B cell (primary cell): ENCODE measurements at regions not wholly inside any gene's neighbourhood (a gene's known extent, or its start where the extent isn't known, plus 50 kb on each side); places are given as distances from the start of the nearest gene placed in this dataset.

Experiments
- ATAC-seq: fragments of 200-7000 bp; cut with Tn5 transposase; one replicate; pipeline ENCODE4 v1.10.0; 2021; ENCODE audit warnings: low read depth, mild to moderate bottlenecking, moderate number of reproducible peaks, moderate library complexity
- CTCF ChIA-PET: fragments of 350-600 bp; sonication (Branson Sonifier 250); formaldehyde crosslinking; loops from one replicate; lab custom pipeline; 2021; ENCODE audit warnings: antibody characterized with exemption, inconsistent platforms; lab: Charles Lee
- POLR2A ChIA-PET: fragments of 350-600 bp; sonication (Branson Sonifier 250); formaldehyde crosslinking; loops from one replicate; lab custom pipeline; 2021; ENCODE audit warnings: antibody characterized with exemption; lab: Charles Lee
- DNase-seq: peaks from one replicate; pipeline ENCODE4 v3.0.0; 2013
- H2AFZ ChIP-seq: 2 replicates; pipeline ENCODE4 v1.6.1; 2012; ENCODE audit warnings: mild to moderate bottlenecking, low read depth, low read length; ENCODE audit not compliant: insufficient read depth, poor library complexity, severe bottlenecking
- H3K27ac ChIP-seq, 2 donors: 1 replicate in 1 of 2; 2 replicates in 1 of 2; pipeline ENCODE4 v1.5.1; 2012 to 2013; ENCODE audit warnings: low read length in 2 of 2, mild to moderate bottlenecking in 2 of 2, moderate library complexity in 1 of 2
- H3K27me3 ChIP-seq, 4 experiments: fragments of 200-600 bp in 1 of 4; sonication (generic) in 1 of 4; replicated peaks in 1 of 4; 1 replicate in 2 of 4; 2 replicates in 2 of 4; pipeline versions ENCODE4 v1.6.1 to v1.7.0; 2013 to 2016; ENCODE audit warnings: low read length in 3 of 4, mild to moderate bottlenecking in 2 of 4, mixed read lengths in 1 of 4, moderate library complexity in 1 of 4; ENCODE audit not compliant: insufficient read depth in 4 of 4, control insufficient read depth in 3 of 4; ENCODE audit errors: control extremely low read depth in 1 of 4
- H3K36me3 ChIP-seq, 2 experiments: replicated peaks in 1 of 2; 1 replicate in 1 of 2; 2 replicates in 1 of 2; pipeline versions ENCODE4 v1.6.1 to v1.7.1; 2013; ENCODE audit warnings: low read length in 1 of 2; ENCODE audit not compliant: insufficient read depth in 2 of 2, control insufficient read depth in 1 of 2; ENCODE audit errors: control extremely low read depth in 1 of 2, extremely low read depth in 1 of 2
- H3K4me1 ChIP-seq, 2 donors: fragments of 200-600 bp in 1 of 2; sonication (generic) in 1 of 2; 1 replicate in 1 of 2; 2 replicates in 1 of 2; pipeline versions ENCODE4 v1.5.1 to v1.6.1; 2013 to 2017; ENCODE audit warnings: low read length in 2 of 2; ENCODE audit not compliant: control insufficient read depth in 2 of 2, insufficient read depth in 2 of 2
- H3K4me2 ChIP-seq: replicated peaks from 2 replicates; pipeline ENCODE3; 2012; ENCODE audit warnings: mild to moderate bottlenecking, low read depth, low read length; ENCODE audit not compliant: poor library complexity, severe bottlenecking
- H3K4me3 ChIP-seq, 5 experiments: fragments of 200-600 bp in 1 of 5; sonication (generic) in 1 of 5; 1 replicate in 3 of 5; 2 replicates in 2 of 5; pipeline versions ENCODE4 v1.5.1 to v1.7.0; 2011 to 2016; ENCODE audit warnings: low read length in 4 of 5, mild to moderate bottlenecking in 4 of 5, low read depth in 2 of 5, control low read depth in 1 of 5, moderate library complexity in 1 of 5; ENCODE audit not compliant: insufficient read depth in 1 of 5; ENCODE audit errors: control extremely low read depth in 1 of 5, extremely low read depth in 1 of 5
- H3K79me2 ChIP-seq: fragments of 200-600 bp; sonication (generic); one replicate; pipeline ENCODE4 v1.6.0; 2016; ENCODE audit warnings: low read length; ENCODE audit not compliant: control insufficient read depth, insufficient read depth
- H3K9ac ChIP-seq: fragments of 200-600 bp; sonication (generic); 2 replicates; pipeline ENCODE4 v1.6.1; 2017; ENCODE audit warnings: mild to moderate bottlenecking, low read length, moderate library complexity
- H3K9me3 ChIP-seq, 3 donors: one replicate each; pipeline versions ENCODE4 v1.6.1 to v1.7.1; 2013; ENCODE audit warnings: low read length in 2 of 3; ENCODE audit not compliant: control insufficient read depth in 2 of 3, insufficient read depth in 1 of 3; ENCODE audit errors: control extremely low read depth in 1 of 3
- H4K20me1 ChIP-seq: 2 replicates; pipeline ENCODE4 v1.6.0; 2012; ENCODE audit warnings: mild to moderate bottlenecking, low read length; ENCODE audit not compliant: insufficient read depth, control insufficient read depth, poor library complexity, severe bottlenecking
- H3K27ac Mint-ChIP-seq: one replicate; pipeline ENCODE4 v1.8.0; 2021; ENCODE audit warnings: mixed read lengths
- H3K27me3 Mint-ChIP-seq: one replicate; pipeline ENCODE4 v1.8.0; 2021; ENCODE audit warnings: mixed read lengths
- H3K4me1 Mint-ChIP-seq: one replicate; pipeline ENCODE4 v1.8.0; 2021; ENCODE audit warnings: mixed read lengths
- H3K4me3 Mint-ChIP-seq: one replicate; pipeline ENCODE4 v1.8.0; 2021; ENCODE audit warnings: mixed read lengths
- H3K9me3 Mint-ChIP-seq: one replicate; pipeline ENCODE4 v1.8.0; 2022; ENCODE audit warnings: mixed read lengths; ENCODE audit not compliant: insufficient read depth
- EZH2 ChIP-seq: IDR thresholded peaks from 2 replicates; pipeline ENCODE4 v1.6.1; 2012; ENCODE audit warnings: borderline replicate concordance, low read depth, mild to moderate bottlenecking, moderate library complexity, low read length; ENCODE audit not compliant: insufficient read depth, poor library complexity, severe bottlenecking
- WGBS: methylation state at CpG from one replicate; pipeline ENCODE4 v1.1.5; 2013; ENCODE audit warnings: missing lambda C conversion rate; ENCODE audit not compliant: insufficient coverage; 5-methylcytosine and 5-hydroxymethylcytosine counted together
- intact Hi-C: fragments of 100-400 bp; cut with micrococcal nuclease; formaldehyde crosslinking; loops from one replicate; pipeline ENCODE4 v1.10.0; 2022
- TF ChIP-seq, protein P1 (sequence below): fragments of 200-600 bp; IDR thresholded peaks from one replicate; pipeline ENCODE4 v1.8.0; 2022; ENCODE audit warnings: antibody characterized with exemption, mild to moderate bottlenecking

- Histone ChIP-seq H3K4me1 (no peaks in the 10 kb centered on the region), H3K36me3 (no peaks in the 10 kb centered on the region), H3K9me3 (peaks cover 0 to 3% (median 0%) of the 10 kb centered on the region in 3 donors), H3K4me2 (no peak overlapping the region), H4K20me1 (no peaks in the 10 kb centered on the region), H2AFZ (no peak overlapping the region), H3K4me3 (no peak overlapping the region), H3K27ac (no peak overlapping the region), H3K27me3 (no peaks in the 10 kb centered on the region), H3K9ac (no peak overlapping the region), H3K79me2 (no peaks in the 10 kb centered on the region)
- peaks cover 2% of the 10 kb centered on the region for H3K4me1 Mint-ChIP-seq
- no peaks in the 10 kb centered on the region for H3K9me3 Mint-ChIP-seq
- no peak overlapping the region for H3K4me3 Mint-ChIP-seq
- ChIA-PET CTCF (no interaction called here), POLR2A (no interaction called here)
- H3K27ac Mint-ChIP-seq: no peak overlapping the region
- 57% methylated on average over 2 of the region's 5 CpGs for WGBS
- ATAC-seq: no peak
- intact Hi-C loops: no loop called here
- H3K27me3 Mint-ChIP-seq: peaks cover 2% of the 10 kb centered on the region
- no peak for DNase-seq
- TF ChIP-seq EZH2: no peak
- TF ChIP-seq, protein P1, sequence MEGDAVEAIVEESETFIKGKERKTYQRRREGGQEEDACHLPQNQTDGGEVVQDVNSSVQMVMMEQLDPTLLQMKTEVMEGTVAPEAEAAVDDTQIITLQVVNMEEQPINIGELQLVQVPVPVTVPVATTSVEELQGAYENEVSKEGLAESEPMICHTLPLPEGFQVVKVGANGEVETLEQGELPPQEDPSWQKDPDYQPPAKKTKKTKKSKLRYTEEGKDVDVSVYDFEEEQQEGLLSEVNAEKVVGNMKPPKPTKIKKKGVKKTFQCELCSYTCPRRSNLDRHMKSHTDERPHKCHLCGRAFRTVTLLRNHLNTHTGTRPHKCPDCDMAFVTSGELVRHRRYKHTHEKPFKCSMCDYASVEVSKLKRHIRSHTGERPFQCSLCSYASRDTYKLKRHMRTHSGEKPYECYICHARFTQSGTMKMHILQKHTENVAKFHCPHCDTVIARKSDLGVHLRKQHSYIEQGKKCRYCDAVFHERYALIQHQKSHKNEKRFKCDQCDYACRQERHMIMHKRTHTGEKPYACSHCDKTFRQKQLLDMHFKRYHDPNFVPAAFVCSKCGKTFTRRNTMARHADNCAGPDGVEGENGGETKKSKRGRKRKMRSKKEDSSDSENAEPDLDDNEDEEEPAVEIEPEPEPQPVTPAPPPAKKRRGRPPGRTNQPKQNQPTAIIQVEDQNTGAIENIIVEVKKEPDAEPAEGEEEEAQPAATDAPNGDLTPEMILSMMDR: no peak
Observed at GRCh38 chr1:193516755-193517388, 330.5 kb upstream of the B3GALT2 start.

- Histone ChIP-seq H3K27me3 (no peaks in the 10 kb centered on the region), H3K9ac (no peak overlapping the region), H3K36me3 (no peaks in the 10 kb centered on the region), H3K27ac (no peak overlapping the region), H2AFZ (no peak overlapping the region), H3K9me3 (no peaks in the 10 kb centered on the region), H3K4me3 (no peak overlapping the region), H4K20me1 (no peaks in the 10 kb centered on the region), H3K4me2 (no peak overlapping the region), H3K4me1 (no peaks in the 10 kb centered on the region), H3K79me2 (no peaks in the 10 kb centered on the region)
- no peak for ATAC-seq
- peaks cover 8% of the 10 kb centered on the region for H3K27me3 Mint-ChIP-seq
- ChIA-PET CTCF (no interaction called here), POLR2A (no interaction called here)
- H3K9me3 Mint-ChIP-seq: no peaks in the 10 kb centered on the region
- no CpG with 5 or more reads among the region's 4 CpGs for WGBS
- H3K4me3 Mint-ChIP-seq: no peak overlapping the region
- TF ChIP-seq, protein P1: no peak
- no peak for TF ChIP-seq EZH2
- DNase-seq: no peak
- H3K27ac Mint-ChIP-seq: no peak overlapping the region
- peaks cover 2% of the 10 kb centered on the region for H3K4me1 Mint-ChIP-seq
- intact Hi-C loops: no loop called here
Observed at GRCh38 chr1:193514397-193514796, 328.0 kb upstream of the B3GALT2 start.
